NCI-H345 treated with DMSO at 0.1 percent for 48 hours (cell line): ENCODE measurements at regions not wholly inside any gene's neighbourhood (a gene's known extent, or its start where the extent isn't known, plus 50 kb on each side); places are given as distances from the start of the nearest gene placed in this dataset.
"Not testable (repeated sequence)": the region's sequence is repeated elsewhere in the genome, so short reads cannot be mapped to it uniquely, and the experiment has no call there.

Experiments used
- DNase-seq: peaks from one replicate; lab custom pipeline; 2025; ENCODE audit not compliant: unreplicated experiment; lab: John Stamatoyannopoulos, UW

- no peak for DNase-seq
These were observed 639.8 kb upstream of the DIPK2B start for GRCh38 chrX:45840411-45840950.

DNA sequence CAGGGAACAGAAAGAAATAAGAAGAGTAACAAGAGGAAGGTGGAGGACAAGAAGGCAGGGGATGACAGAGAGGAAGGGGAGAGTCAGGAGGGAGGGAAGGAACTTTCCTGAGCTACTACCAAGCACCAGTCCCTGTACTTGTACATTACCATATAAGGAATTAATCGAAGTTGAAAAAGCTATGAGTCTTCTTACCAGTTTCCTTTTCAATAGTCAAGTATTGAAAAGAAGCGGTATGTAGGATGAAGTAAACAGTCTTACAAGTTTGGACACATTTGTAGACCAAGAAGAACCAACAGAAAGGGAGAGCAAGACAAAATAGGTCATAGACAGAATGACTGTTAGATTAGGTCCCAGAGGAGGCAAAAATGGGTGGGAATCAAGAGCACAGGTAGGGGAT lies 629.7 kb upstream of the DIPK2B start:
- no peak for DNase-seq

DNA sequence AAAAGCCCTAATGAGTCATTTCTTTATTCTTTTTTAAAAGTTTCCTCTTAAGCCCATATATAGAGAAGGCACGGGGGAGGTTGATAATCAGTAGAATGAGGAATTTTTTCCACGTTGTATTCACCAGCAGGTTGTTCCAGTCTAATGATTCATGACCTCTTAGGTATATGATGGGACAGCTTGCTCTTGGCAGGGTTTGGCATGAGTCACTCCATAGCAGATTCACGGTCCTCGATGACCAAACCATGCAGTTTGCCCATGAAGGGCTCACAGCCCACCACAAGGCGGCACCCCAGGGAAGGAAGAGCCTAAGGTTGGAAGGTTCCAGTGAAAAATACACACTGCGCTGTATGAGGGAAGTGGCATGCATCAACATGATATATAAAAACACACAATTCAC lies 623.8 kb upstream of the DIPK2B start:
- no peak for DNase-seq

DNA sequence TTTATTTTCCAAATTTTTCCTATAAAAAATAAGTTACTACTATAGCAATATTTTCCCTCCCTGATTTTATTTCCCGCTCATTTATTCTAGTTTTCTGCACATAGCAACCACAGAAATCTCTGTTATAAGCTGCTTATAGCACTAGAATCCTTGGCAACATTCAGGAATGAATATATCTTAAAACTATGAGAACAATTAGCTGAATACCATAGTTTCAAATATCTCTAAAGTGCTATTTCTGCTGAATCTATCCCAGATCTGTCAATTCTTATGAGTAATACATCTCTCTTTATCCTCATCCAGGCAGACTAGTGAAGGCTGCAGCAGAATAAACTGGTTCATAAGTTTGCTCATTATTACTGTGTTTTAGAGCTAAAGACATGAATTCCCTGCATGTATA lies 622.9 kb upstream of the DIPK2B start:
- DNase-seq = no peak

- DNase-seq = no peak
These were observed 621.4 kb upstream of the DIPK2B start for GRCh38 chrX:45822124-45822523.

- DNase-seq = no peak
These were observed 618.2 kb upstream of the DIPK2B start for GRCh38 chrX:45818913-45819312.

DNA sequence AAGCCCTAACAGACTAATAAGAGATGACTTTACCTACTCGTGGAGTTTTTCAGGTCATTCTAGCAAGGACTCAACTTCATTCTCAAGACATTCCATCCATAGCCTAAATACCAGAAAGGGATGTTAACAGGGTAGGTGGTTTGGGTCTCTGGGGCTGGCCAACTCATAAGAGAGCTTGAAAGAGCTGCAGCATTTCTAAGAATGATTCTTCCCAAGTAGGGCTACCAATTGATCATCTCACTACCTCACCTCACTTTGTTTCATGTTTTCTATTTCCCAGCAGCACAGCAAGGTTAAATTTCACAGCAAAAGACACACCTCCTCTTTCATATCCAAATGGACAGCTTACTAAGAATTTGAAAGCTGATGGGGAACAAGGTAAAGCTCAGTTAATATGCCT lies 614.8 kb upstream of the DIPK2B start:
- no peak for DNase-seq

GRCh38 chrX:45811326-45811725 lies 610.6 kb upstream of the DIPK2B start:
- no peak for DNase-seq

GRCh38 chrX:45807572-45808425 lies 607.1 kb upstream of the DIPK2B start:
- DNase-seq = no peak

DNA sequence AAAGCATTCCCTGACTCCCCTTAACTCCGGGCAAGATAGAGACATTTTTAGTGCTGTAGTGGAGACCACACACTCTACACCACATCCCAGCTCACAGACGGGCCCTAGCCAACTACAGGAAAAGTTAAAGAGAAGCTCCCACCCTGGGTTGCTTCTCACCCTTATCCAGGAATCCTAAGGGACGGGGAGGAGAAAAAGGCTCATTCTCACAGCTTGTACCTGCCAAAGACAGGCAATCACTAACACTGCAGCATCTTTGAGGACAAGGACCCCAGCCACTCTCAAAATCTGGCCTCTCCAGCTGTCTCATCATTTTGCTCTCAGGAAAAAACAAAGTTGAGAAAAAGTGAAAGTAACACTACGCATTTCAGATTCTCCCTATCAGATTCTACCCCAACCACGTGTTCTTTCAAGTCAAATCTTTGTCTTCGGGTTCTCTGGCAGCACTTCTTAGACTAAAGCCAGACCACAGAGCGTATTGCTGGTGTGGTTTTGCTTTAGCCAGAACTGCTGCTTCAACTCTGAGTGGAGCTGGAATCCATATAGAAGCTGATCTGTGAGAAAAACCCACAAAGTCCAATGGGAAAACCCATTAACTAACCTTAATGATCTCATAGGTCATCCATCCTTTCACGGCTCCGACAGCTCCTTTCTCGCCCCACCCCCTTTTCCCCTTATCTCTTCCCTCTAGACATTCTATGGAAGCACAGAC lies 605.9 kb upstream of the DIPK2B start:
- DNase-seq = no peak

GRCh38 chrX:45804276-45804675 lies 603.6 kb upstream of the DIPK2B start:
- no peak for DNase-seq

GRCh38 chrX:45803383-45803921 lies 602.8 kb upstream of the DIPK2B start:
- no peak for DNase-seq

DNA sequence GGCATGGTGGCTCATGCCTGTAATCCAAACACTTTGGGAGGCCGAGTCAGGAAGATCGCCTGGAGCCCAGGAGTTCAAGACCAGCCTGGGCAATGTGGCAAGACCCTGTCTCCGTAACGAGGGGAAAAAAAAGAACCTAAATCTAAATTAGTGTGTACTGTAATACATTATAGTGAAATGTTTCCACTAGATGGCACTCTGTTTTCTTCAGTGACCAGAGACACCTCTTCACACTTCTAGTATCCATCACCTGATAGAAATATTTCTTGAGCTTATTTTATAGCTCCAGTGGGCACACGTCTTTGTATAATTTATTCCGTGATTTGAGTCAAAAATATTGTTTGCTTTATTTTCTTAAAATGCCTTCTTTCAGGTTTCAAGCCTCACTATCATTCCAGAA lies 600.9 kb upstream of the DIPK2B start:
- no peak for DNase-seq

DNA sequence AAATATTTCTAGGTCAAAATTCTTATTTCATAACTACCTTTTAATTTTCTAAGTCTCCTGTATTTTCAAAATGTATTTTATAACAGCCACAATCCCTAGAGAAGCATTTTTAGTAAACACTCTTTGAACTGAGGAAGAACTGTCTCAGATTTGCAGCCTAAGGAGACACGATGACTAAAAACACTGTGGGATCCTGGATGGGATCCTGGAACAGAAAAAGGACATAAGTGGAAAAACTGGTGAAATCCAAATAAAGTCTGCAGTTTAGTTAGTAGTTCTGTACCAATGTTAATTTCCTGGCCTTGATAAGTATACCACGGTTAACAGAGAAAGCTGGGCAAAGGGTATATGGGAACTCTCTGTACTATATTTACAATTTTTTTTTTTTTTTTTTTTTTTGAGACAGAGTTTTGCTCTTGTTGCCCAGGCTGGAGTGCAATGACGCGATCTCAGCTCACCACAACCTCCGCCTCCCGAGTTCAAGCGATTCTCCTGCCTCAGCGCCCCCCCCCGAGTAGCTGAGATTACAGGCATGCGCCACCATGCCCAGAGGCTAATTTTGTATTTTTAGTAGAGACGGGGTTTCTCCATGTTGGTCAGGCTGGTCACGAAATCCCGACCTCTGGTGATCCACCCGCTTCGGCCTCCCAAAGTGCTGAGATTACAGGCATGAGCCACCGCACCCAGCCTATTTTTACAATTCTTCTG lies 600.2 kb upstream of the DIPK2B start:
- not testable (repeated sequence) for DNase-seq

DNA sequence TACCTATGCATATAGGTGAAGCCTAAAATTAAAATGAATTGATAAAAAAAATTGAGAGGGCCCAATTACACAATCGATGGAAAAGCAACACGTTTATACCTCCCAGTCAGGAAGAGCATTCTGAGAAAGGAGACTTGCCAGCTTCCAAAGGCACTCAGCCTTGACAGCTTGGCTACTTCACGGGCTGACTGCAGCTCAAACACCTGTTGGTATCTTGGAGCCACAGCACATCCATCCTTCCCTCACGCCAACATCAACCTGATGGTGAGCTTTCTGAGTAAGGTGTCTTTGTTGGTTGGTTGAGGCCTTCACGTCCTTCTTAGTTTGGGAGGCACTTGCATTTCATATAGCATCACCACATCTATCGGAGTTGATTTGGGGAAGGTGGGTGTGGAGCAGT lies 598.9 kb upstream of the DIPK2B start:
- no peak for DNase-seq

GRCh38 chrX:45795546-45795945 lies 594.9 kb upstream of the DIPK2B start:
- DNase-seq = no peak

- no peak for DNase-seq
These were observed 594.3 kb upstream of the DIPK2B start for GRCh38 chrX:45794995-45795337.

GRCh38 chrX:45794323-45794994 lies 593.8 kb upstream of the DIPK2B start:
- DNase-seq = no peak

- no peak for DNase-seq
These were observed 588.3 kb upstream of the DIPK2B start for GRCh38 chrX:45788941-45789348.

GRCh38 chrX:45788315-45788714 lies 587.6 kb upstream of the DIPK2B start:
- DNase-seq = no peak

GRCh38 chrX:45784590-45784989 lies 583.9 kb upstream of the DIPK2B start:
- DNase-seq = no peak
